H1 (cell line): ENCODE measurements at regions not wholly inside any gene's neighbourhood (a gene's known extent, or its start where the extent isn't known, plus 50 kb on each side); places are given as distances from the start of the nearest gene placed in this dataset.

Experiments
- CBX8 ChIP-seq: fragments of 300-800, 300-1000 bp; sonication (generic); IDR thresholded peaks from 2 replicates; pipeline ENCODE4 v1.7.1; 2016; ENCODE audit warnings: low read depth, low read length, borderline replicate concordance
- CHD7 ChIP-seq: fragments of 300-600 bp; sonication (generic); IDR thresholded peaks from 2 replicates; pipeline ENCODE4 v1.7.1; 2012; ENCODE audit warnings: low read length, moderate library complexity, mild to moderate bottlenecking, inconsistent platforms; ENCODE audit not compliant: insufficient replicate concordance
- EP300 ChIP-seq, 2 experiments: IDR thresholded peaks; 1 replicate in 1 of 2; 2 replicates in 1 of 2; pipeline ENCODE4 v1.6.1; 2011 to 2012; ENCODE audit warnings: low read depth in 2 of 2, low read length in 2 of 2, mild to moderate bottlenecking in 2 of 2, borderline replicate concordance in 1 of 2, inconsistent platforms in 1 of 2, moderate library complexity in 1 of 2
- HDAC6 ChIP-seq: IDR thresholded peaks from one replicate; pipeline ENCODE4 v1.7.1; 2012; ENCODE audit warnings: low read depth, mild to moderate bottlenecking, inconsistent platforms, low read length, moderate library complexity
- JUN ChIP-seq: IDR thresholded peaks from 2 replicates; pipeline ENCODE4 v1.6.1; 2011; ENCODE audit warnings: low read depth, mild to moderate bottlenecking, improper control_type of control experiment, low read length
- KDM5A ChIP-seq: fragments of 200-600 bp; IDR thresholded peaks from 2 replicates; pipeline ENCODE4 v1.7.1; 2012; ENCODE audit warnings: mild to moderate bottlenecking, low read length, inconsistent platforms, mixed read lengths
- SP1 ChIP-seq: IDR thresholded peaks from 2 replicates; pipeline ENCODE4 v1.6.1; 2011; ENCODE audit warnings: low read depth, low read length
- TAF1 ChIP-seq: IDR thresholded peaks from 2 replicates; pipeline ENCODE4 v1.6.1; 2011; ENCODE audit warnings: mild to moderate bottlenecking, low read depth, low read length
- TEAD4 ChIP-seq: IDR thresholded peaks from 2 replicates; pipeline ENCODE4 v1.6.1; 2012; ENCODE audit warnings: low read depth, low read length, inconsistent platforms, mixed read lengths

- TF ChIP-seq CHD7: no peak
- no peak for TF ChIP-seq HDAC6
- no peak for TF ChIP-seq KDM5A
- TF ChIP-seq TEAD4: no peak
- TF ChIP-seq CBX8: no peak
- no peak for TF ChIP-seq JUN
- no peak for TF ChIP-seq TAF1
- TF ChIP-seq SP1: no peak
- TF ChIP-seq EP300 (IDR thresholded peaks at IDR 0.05; ENCODE audit: borderline replicate concordance in 1 of 2, low read depth in 2 of 2, low read length in 2 of 2): no peak
These were observed 230.0 kb upstream of the HABP2 start (continued) for GRCh38 chr10:113322843-113323242.
